BE2C (cell line): ENCODE measurements at regions not wholly inside any gene's neighbourhood (a gene's known extent, or its start where the extent isn't known, plus 50 kb on each side); places are given as distances from the start of the nearest gene placed in this dataset.

Experiments
- DNase-seq: peaks from one replicate; pipeline ENCODE4 v3.0.0-alpha.2; 2020
- H3K27me3 ChIP-seq: fragments of 250-450 bp; sonication (Bioruptor Pico); 2 replicates; pipeline ENCODE4 v1.5.1; 2020; ENCODE audit warnings: mild to moderate bottlenecking
- H3K36me3 ChIP-seq: fragments of 250-450 bp; sonication (Bioruptor Pico); 2 replicates; pipeline ENCODE4 v1.5.1; 2020; ENCODE audit warnings: mild to moderate bottlenecking
- H3K4me1 ChIP-seq: fragments of 250-450 bp; sonication (Bioruptor Pico); 2 replicates; pipeline ENCODE4 v1.5.1; 2020
- H3K4me3 ChIP-seq: 2 replicates; pipeline ENCODE4 v1.5.1; 2011; ENCODE audit warnings: low read depth, low read length
- H3K9me3 ChIP-seq: fragments of 250-450 bp; sonication (Bioruptor Pico); 2 replicates; pipeline ENCODE4 v1.5.1; 2020
- CTCF ChIP-seq: IDR thresholded peaks from 2 replicates; pipeline ENCODE4 v1.5.1; 2012; ENCODE audit warnings: mild to moderate bottlenecking, low read depth, low read length

DNA sequence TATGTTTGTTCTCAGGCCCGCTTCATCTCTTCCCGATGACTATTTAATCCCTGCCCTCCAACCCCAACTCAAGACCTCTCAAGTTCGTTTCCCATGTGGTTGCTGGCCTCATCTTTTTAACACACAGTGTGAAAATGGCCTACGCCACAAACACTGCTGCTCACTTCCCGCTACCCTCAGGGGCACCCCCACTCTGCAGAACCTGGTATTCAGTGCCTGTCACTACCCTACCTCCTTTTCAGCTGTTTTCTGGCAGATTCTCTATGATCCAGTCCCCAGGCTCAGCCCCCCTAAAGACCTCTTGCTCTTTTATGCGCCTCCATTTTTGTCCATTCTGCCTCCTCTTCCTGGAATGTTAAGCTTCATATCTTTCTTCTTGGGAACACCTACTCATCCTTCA is 152.6 kb upstream of the C1orf174 start:
- no peaks in the 10 kb centered on the region for H3K36me3 ChIP-seq
- H3K4me3 ChIP-seq = no peak overlapping the region
- DNase-seq = no peak
- no peak for TF ChIP-seq CTCF
- H3K27me3 ChIP-seq = no peaks in the 10 kb centered on the region
- H3K9me3 ChIP-seq = no peaks in the 10 kb centered on the region
- no peaks in the 10 kb centered on the region for H3K4me1 ChIP-seq

- Histone ChIP-seq H3K36me3 (no peaks in the 10 kb centered on the region), H3K4me3 (no peak overlapping the region), H3K27me3 (no peaks in the 10 kb centered on the region), H3K4me1 (no peaks in the 10 kb centered on the region), H3K9me3 (no peaks in the 10 kb centered on the region)
- no peak for DNase-seq
- no peak for TF ChIP-seq CTCF
These were observed 153.2 kb upstream of the C1orf174 start for GRCh38 chr1:4053160-4053748.

GRCh38 chr1:4053774-4054173 is 153.7 kb upstream of the C1orf174 start:
- no peaks in the 10 kb centered on the region for H3K27me3 ChIP-seq
- TF ChIP-seq CTCF = no peak
- no peaks in the 10 kb centered on the region for H3K4me1 ChIP-seq

GRCh38 chr1:4055294-4055967 is 155.4 kb upstream of the C1orf174 start:
- Histone ChIP-seq H3K9me3 (no peaks in the 10 kb centered on the region), H3K4me1 (no peaks in the 10 kb centered on the region), H3K36me3 (no peaks in the 10 kb centered on the region), H3K27me3 (no peaks in the 10 kb centered on the region), H3K4me3 (no peak overlapping the region)
- TF ChIP-seq CTCF = no peak
- no peak for DNase-seq

More at GRCh38 chr1:4053774-4054173, 153.7 kb upstream of the C1orf174 start:
- Histone ChIP-seq H3K36me3 (no peaks in the 10 kb centered on the region), H3K4me3 (no peak overlapping the region), H3K9me3 (no peaks in the 10 kb centered on the region)
- DNase-seq = no peak

DNA sequence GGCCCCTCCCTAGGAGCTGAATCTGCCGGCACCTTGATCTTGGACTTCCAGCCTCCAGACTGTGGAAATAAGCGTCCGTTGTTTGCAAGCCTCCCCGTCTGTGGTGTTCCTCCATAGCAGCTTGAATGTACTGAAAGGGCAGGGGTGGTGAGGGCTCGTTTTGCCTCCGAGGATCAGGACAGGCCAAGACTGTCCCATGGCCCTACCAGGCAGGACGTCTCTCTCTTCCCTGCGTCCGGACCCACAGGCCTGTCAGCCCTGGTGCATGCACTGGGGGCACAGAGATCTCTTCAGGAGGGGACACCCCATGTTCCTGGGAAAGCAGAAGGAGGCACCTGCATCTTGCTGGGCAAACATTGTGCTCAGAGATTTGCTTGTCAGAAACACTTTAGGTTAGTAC is 156.3 kb upstream of the C1orf174 start:
- Histone ChIP-seq H3K36me3 (no peaks in the 10 kb centered on the region), H3K4me1 (no peaks in the 10 kb centered on the region), H3K27me3 (no peaks in the 10 kb centered on the region), H3K4me3 (no peak overlapping the region), H3K9me3 (no peaks in the 10 kb centered on the region)
- no peak for TF ChIP-seq CTCF
- no peak for DNase-seq

- Histone ChIP-seq H3K4me3 (no peak overlapping the region), H3K27me3 (no peaks in the 10 kb centered on the region), H3K4me1 (no peaks in the 10 kb centered on the region), H3K36me3 (no peaks in the 10 kb centered on the region), H3K9me3 (no peaks in the 10 kb centered on the region)
- TF ChIP-seq CTCF = no peak
- DNase-seq = no peak
These were observed 156.9 kb upstream of the C1orf174 start for GRCh38 chr1:4056989-4057388.
